ENCODE measurements at regions not wholly inside any gene's neighbourhood (a gene's known extent, or its start where the extent isn't known, plus 50 kb on each side); places are given as distances from the start of the nearest gene placed in this dataset.

GRCh38 chr16:60566901-60567300 lies 1469.3 kb downstream of the CDH8 start:
- TF ChIP-seq CTCF (conservative IDR thresholded peaks at IDR 0.05; ENCODE audit: control insufficient read depth, insufficient read depth, low read depth, low read length): no peak
- H3K4me3 ChIP-seq (ENCODE audit: control insufficient read depth, low read depth, low read length): no peak overlapping the region
- DNase-seq (ENCODE audit: low read depth): no peak

- no peak overlapping the region for H3K4me3 ChIP-seq (ENCODE audit: control insufficient read depth, low read depth, low read length)
- no peak for DNase-seq (ENCODE audit: low read depth)
- no peak for TF ChIP-seq CTCF (conservative IDR thresholded peaks at IDR 0.05; ENCODE audit: control insufficient read depth, insufficient read depth, low read depth, low read length)
These were observed 1471.7 kb downstream of the CDH8 start for GRCh38 chr16:60564588-60564987.

GRCh38 chr16:60563166-60563565 lies 1473.1 kb downstream of the CDH8 start:
- TF ChIP-seq CTCF (conservative IDR thresholded peaks at IDR 0.05; ENCODE audit: control insufficient read depth, insufficient read depth, low read depth, low read length): no peak
- H3K4me3 ChIP-seq (ENCODE audit: control insufficient read depth, low read depth, low read length): no peak overlapping the region
- no peak for DNase-seq (ENCODE audit: low read depth)

GRCh38 chr16:60558936-60559335 lies 1477.3 kb downstream of the CDH8 start:
- no peak overlapping the region for H3K4me3 ChIP-seq (ENCODE audit: control insufficient read depth, low read depth, low read length)
- no peak for DNase-seq (ENCODE audit: low read depth)
- TF ChIP-seq CTCF (conservative IDR thresholded peaks at IDR 0.05; ENCODE audit: control insufficient read depth, insufficient read depth, low read depth, low read length): no peak

GRCh38 chr16:60553090-60553757 lies 1483.0 kb downstream of the CDH8 start:
- TF ChIP-seq CTCF (conservative IDR thresholded peaks at IDR 0.05; ENCODE audit: control insufficient read depth, insufficient read depth, low read depth, low read length): no peak
- H3K4me3 ChIP-seq (ENCODE audit: control insufficient read depth, low read depth, low read length): no peak overlapping the region
- DNase-seq (ENCODE audit: low read depth): no peak

- no peak overlapping the region for H3K4me3 ChIP-seq (ENCODE audit: control insufficient read depth, low read depth, low read length)
- TF ChIP-seq CTCF (conservative IDR thresholded peaks at IDR 0.05; ENCODE audit: control insufficient read depth, insufficient read depth, low read depth, low read length): no peak
- no peak for DNase-seq (ENCODE audit: low read depth)
These were observed 1494.7 kb downstream of the CDH8 start for GRCh38 chr16:60541535-60541934.

- DNase-seq (ENCODE audit: low read depth): no peak
- H3K4me3 ChIP-seq (ENCODE audit: control insufficient read depth, low read depth, low read length): no peak overlapping the region
- no peak for TF ChIP-seq CTCF (conservative IDR thresholded peaks at IDR 0.05; ENCODE audit: control insufficient read depth, insufficient read depth, low read depth, low read length)
These were observed 1525.3 kb downstream of the CDH8 start for GRCh38 chr16:60510941-60511340.
